Fibroblast of lung (primary cell): ENCODE measurements at regions not wholly inside any gene's neighbourhood (a gene's known extent, or its start where the extent isn't known, plus 50 kb on each side); places are given as distances from the start of the nearest gene placed in this dataset.

ENCODE experiments used
- CTCF ChIP-seq, 2 donors: IDR thresholded peaks in 1 of 2; conservative IDR thresholded peaks in 1 of 2; 1 replicate in 1 of 2; 2 replicates in 1 of 2; pipeline ENCODE4 v1.5.1; 2011 to 2012; ENCODE audit warnings: low read length in 2 of 2, control low read depth in 1 of 2, inconsistent platforms in 1 of 2, low read depth in 1 of 2, mild to moderate bottlenecking in 1 of 2
- EZH2 ChIP-seq: IDR thresholded peaks from 2 replicates; pipeline ENCODE4 v1.5.1; 2012; ENCODE audit warnings: low read length, control low read depth, mild to moderate bottlenecking; ENCODE audit errors: missing control alignments

DNA sequence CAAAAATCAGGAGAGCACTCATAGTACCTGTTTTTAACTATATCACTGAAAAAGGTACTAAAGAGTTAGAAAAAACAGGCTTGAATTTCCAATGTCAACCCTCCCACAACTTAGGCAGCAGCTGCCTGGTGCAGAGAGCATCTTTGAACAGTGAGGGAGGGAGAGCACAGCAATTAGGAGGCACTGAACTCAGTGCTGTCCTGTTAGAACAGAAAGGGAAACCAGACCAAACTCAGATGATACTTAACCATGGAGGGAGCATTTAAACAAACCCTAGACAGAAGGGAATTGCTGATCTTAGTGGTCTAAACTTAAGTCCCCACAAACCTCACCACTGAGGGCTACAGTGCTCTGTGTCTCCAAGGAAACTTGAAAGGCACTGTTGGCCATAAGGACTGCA lies 179.2 kb upstream of the AGTR1 start:
- TF ChIP-seq CTCF (conservative IDR thresholded peaks at IDR 0.05 in 1 of 2, IDR thresholded peaks at IDR 0.05 in 1 of 2; ENCODE audit: low read depth in 1 of 2, low read length in 2 of 2) = no peak
- TF ChIP-seq EZH2 = no peak
